NB4 (cell line): ENCODE measurements at regions not wholly inside any gene's neighbourhood (a gene's known extent, or its start where the extent isn't known, plus 50 kb on each side); places are given as distances from the start of the nearest gene placed in this dataset.

Experiments used
- CTCF ChIP-seq: IDR thresholded peaks from one replicate; pipeline ENCODE4 v1.5.1; 2012; ENCODE audit warnings: low read depth, low read length
- MAX ChIP-seq: IDR thresholded peaks from 2 replicates; pipeline ENCODE4 v1.6.1; 2011; ENCODE audit warnings: low read depth, low read length
- MYC ChIP-seq: IDR thresholded peaks from 2 replicates; pipeline ENCODE4 v1.6.1; 2011; ENCODE audit warnings: low read depth, low read length
- POLR2A ChIP-seq: IDR thresholded peaks from 2 replicates; pipeline ENCODE4 v1.6.1; 2011; ENCODE audit warnings: mild to moderate bottlenecking; ENCODE audit not compliant: insufficient read length; ENCODE audit errors: extremely low read depth

- TF ChIP-seq CTCF (no peak), MAX (no peak), POLR2A (no peak), MYC (no peak)
These were observed 176.6 kb upstream of the NR3C2 start for GRCh38 chr4:148618856-148619255.
